GM18502 (cell line): ENCODE measurements at regions not wholly inside any gene's neighbourhood (a gene's known extent, or its start where the extent isn't known, plus 50 kb on each side); places are given as distances from the start of the nearest gene placed in this dataset.
"Not testable (repeated sequence)": the region's sequence is repeated elsewhere in the genome, so short reads cannot be mapped to it uniquely, and the experiment has no call there.

ENCODE experiments used
- ATAC-seq: cut with Tn5 transposase; IDR thresholded peaks from one replicate; pipeline ENCODE4 v1.9.1; 2021; ENCODE audit warnings: mild to moderate bottlenecking; ENCODE audit not compliant: unreplicated experiment, poor library complexity

- no peak for ATAC-seq
Measured at GRCh38 chr3:180743813-180744590, 64.7 kb upstream of the CCDC39 start.

DNA sequence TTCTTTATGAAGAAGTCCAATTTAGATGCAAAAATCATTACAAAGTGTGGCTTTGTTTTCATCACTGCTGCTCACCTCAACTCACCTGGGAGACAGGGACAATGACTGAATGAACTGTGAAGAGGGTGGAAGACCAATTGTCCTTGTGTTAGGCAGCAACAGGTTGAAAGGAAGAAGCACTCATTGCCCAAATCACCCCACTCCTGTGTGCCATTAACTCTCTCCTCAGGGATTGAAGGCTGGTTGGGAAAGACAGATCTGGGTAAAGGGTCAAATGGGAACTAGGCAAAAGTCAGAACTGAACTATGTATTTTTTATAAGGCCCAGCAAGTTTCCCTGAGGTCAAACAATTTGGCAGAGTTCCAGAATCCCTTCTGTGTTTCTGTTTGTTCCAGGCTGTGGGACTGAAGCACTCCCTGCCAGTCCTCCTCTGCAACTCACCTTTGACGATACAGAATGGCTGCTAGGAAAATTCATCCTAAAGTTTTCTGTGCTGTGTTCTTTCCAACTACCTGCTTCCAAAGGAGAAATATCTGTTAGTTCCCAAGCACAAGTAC, 68.6 kb upstream of the CCDC39 start:
- ATAC-seq, result no peak

DNA sequence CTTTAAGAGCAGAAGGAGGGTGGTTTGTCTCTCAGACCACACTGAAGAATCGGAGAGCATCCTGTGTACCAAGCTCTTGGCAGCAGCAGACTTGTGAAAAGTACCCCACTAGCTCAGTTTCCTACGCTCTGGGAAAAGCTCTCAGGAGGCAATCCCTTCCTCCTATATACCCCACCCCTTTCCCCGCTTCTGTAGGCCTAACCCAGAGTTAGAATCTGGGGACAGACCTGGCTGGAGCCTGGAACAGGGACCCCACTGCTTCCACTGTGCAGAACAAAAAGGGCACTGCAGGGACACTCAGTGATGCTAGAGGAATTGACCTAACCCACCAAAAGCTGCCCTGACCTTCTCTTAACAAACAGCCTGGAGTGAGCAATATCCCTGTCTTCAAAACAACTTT, 70.0 kb upstream of the CCDC39 start:
- ATAC-seq, result no peak

GRCh38 chr3:180749796-180750195, 70.5 kb upstream of the CCDC39 start:
- ATAC-seq, result no peak

DNA sequence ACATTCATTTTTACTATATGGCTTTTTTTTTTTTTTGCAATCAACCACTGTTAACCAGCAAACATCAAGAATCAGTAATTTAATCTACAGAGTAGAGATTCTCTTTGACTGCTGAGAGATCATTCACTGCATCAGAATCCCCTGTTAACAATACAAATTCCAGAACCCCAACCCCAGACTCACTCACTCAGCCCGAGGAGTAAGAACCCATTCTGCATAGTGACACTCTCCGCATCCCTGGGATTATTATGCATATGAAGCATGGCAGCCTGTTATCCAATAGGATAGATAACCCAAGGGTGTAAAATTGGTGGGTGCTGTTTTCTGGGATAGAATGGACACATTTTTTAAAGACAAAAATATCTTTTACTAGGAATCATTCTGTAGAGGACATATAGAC, 76.3 kb upstream of the CCDC39 start:
- no peak for ATAC-seq

GRCh38 chr3:180762866-180763265, 83.6 kb upstream of the CCDC39 start:
- ATAC-seq, result no peak

- no peak for ATAC-seq
Measured at GRCh38 chr3:180764481-180764880, 85.2 kb upstream of the CCDC39 start.

DNA sequence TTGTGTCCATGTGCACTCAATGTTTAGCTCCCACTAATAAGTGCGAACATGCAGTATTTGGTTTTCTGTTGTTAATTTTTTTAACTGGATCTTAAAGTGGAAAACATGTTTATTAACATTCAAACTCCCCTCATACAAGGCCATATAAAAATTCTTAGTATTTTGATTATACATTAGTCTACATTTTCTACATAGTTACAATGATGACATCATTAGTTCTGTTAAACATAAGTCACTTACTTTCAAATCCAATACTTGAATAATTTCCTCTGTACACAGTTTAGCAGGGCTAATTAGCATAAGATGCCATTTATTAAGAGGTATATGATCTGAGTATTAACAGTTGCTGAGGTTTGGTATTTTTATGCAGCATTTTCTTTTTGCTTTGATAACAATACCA, 91.3 kb upstream of the CCDC39 start:
- ATAC-seq, result no peak

- no peak for ATAC-seq
Measured at GRCh38 chr3:180776433-180776832, 97.1 kb upstream of the CCDC39 start.

GRCh38 chr3:180782195-180782984, 103.1 kb upstream of the CCDC39 start:
- no peak for ATAC-seq

DNA sequence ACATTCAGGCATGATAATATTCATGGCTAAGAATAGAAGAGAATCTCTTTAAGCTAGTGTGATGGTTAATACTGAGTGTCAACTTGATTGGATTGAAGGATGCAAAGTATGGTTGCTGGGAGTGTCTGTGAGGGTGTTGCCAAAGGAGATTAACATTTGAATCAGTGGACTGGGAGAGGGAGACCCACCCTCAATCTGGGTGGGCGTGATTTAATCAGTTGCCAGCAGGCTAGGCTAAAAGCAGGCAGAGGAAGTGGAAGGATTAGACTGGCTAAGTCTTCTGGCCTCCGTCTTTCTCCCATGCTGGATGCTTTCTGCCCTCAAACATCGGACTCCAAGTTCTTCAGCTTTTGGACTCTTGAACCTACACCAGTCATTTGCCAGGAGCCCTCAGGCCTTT, 106.9 kb upstream of the CCDC39 start:
- not testable (repeated sequence) for ATAC-seq

DNA sequence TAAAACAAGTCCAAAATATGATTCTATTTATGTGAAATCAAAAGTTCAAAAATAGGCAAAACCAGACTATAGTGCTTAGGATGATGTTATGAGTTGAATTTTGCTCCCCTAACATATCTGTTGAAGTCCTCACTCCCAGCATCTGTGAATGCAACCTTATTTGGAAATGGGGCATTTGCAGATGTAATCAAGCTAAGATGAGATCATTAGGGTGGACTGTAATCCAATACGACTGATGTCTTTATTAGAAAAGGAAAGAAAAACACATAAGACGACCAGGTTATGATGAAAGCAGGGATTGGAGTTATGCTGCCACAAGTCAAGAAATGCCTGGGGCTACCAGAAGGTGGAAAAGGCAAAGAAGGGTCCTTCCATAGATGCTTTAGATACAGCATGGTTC, 110.5 kb upstream of the CCDC39 start:
- ATAC-seq, result no peak

DNA sequence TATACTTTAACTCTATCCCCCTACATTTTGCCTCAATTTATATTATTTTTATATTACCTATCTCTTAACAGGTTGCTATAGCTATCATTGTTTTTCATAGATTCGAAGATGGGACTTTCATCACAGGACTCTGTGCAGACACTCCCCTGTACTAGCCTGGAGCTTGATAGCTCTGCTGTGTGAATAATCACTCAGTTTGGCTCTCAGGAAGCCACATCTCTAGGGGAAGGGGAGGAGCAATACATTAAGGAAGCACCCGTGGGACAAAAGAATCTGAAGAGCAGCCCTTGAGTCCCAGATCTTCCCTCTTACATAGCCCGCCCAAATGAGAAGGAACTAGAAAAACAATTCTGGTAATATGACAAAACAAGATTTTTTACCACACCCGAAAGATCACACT, 114.3 kb upstream of the FXR1 start:
- ATAC-seq, result no peak

GRCh38 chr3:180802837-180803236, 109.6 kb upstream of the FXR1 start:
- ATAC-seq, result no peak

- ATAC-seq, result no peak
Measured at GRCh38 chr3:180804916-180805315, 107.6 kb upstream of the FXR1 start.

GRCh38 chr3:180808823-180809575, 103.5 kb upstream of the FXR1 start:
- ATAC-seq, result no peak

DNA sequence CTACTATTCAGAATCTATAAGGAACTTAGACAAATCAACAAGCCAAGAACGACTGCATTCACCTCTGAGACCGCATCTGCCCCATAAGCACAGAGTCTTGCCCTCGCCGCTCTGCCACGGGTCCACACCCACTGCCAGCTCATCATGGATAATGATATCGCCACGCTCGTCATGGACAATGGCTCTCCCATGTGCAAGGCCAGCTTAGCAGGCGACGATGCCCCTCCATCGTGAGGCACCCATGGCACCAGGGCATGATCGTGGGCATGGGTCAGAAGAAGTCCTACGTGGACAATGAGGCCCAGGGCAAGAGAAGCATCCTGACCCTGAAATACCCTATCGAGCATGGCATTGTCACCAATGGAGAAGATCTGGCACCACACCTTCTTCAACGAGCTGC, 92.1 kb upstream of the FXR1 start:
- ATAC-seq, result no peak

GRCh38 chr3:180825964-180826363, 86.5 kb upstream of the FXR1 start:
- ATAC-seq, result no peak

DNA sequence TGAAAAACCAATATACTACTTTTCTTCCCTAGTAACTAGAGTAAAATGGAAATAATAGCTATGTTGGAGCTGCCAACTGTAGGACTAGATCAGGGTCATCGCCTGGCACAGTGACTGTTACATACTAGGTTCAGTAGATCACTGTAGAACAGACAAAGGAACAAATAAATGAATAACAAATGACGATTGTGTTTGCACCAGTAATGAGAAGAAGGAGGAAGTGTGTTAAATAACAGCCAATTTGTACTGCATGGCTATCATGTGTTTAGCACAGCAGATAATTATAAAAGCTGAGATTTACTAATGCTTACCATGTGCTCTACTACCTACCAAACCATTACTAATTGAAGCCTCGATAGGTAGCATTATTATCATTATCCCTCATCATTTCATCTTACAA, 85.3 kb upstream of the FXR1 start:
- no peak for ATAC-seq

DNA sequence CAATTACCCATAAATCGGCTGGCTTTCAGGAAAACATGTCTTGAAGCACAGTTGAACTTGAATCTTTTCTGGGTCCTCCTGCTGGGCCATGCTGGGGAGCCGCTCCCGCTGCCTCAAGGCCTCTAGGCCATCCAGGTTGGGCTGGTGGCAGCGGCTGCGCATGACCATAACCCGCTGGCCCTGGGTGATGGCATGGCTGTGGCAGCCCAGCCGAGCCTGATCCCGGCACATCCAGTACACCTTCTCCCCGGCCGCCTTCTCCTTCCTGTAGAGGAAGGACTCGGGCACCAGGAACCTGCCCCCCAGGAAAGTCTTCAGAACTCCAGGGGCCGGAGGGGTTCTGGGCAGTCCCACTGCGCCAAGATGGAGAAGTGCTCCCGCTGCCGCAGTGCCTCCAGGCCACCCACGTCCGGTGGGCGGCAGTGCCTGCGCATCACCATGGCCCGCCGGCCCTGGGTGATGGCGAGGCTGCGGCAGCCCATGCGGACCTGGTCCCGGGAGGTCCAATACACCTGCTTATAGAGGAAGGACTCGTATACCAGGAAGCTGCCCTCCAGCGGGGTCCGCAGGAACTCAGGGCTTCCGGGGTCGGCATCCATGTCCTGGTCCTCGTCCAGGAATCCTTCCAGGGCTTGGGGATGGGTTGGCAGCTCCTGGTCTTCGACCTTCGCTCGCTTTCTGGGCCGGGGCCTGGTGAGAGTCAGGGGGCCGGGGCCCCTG, 84.3 kb upstream of the FXR1 start:
- no peak for ATAC-seq
